Astrocyte (in vitro differentiated cells and primary cell): ENCODE measurements at regions not wholly inside any gene's neighbourhood (a gene's known extent, or its start where the extent isn't known, plus 50 kb on each side); places are given as distances from the start of the nearest gene placed in this dataset.

Experiments
- DNase-seq: peaks from one replicate; pipeline ENCODE4 v3.0.0-alpha.2; 2010; ENCODE audit warnings: low read depth
- FAIRE-seq: peaks from 2 replicates; lab custom pipeline; 2011; peaks lifted over from hg19 to GRCh38; lab: Jason Lieb, UNC
- H2AFZ ChIP-seq: 2 replicates; pipeline ENCODE4 v1.6.0; 2012; ENCODE audit warnings: low read depth, low read length, inconsistent platforms
- H3K27ac ChIP-seq: 2 replicates; pipeline ENCODE4 v1.5.1; 2011; ENCODE audit warnings: low read depth, low read length, inconsistent platforms
- H3K27me3 ChIP-seq: 2 replicates; pipeline ENCODE4 v1.6.0; 2011; ENCODE audit warnings: low read length, inconsistent platforms; ENCODE audit not compliant: insufficient read depth
- H3K36me3 ChIP-seq: 2 replicates; pipeline ENCODE4 v1.5.1; 2011; ENCODE audit warnings: low read length, inconsistent platforms; ENCODE audit not compliant: insufficient read depth
- H3K4me1 ChIP-seq: 2 replicates; pipeline ENCODE4 v1.5.1; 2011; ENCODE audit warnings: low read length, inconsistent platforms; ENCODE audit not compliant: insufficient read depth
- H3K4me2 ChIP-seq: 2 replicates; pipeline ENCODE4 v1.6.0; 2012; ENCODE audit warnings: low read length, inconsistent platforms
- H3K4me3 ChIP-seq: 2 replicates; pipeline ENCODE4 v1.5.1; 2011; ENCODE audit warnings: low read depth, mild to moderate bottlenecking, low read length, inconsistent platforms; ENCODE audit not compliant: insufficient read depth
- H3K79me2 ChIP-seq: 2 replicates; pipeline ENCODE4 v1.6.0; 2012; ENCODE audit warnings: mild to moderate bottlenecking, low read length, inconsistent platforms; ENCODE audit not compliant: insufficient read depth
- H3K9ac ChIP-seq: 2 replicates; pipeline ENCODE4 v1.6.0; 2012; ENCODE audit warnings: mild to moderate bottlenecking, low read length, inconsistent platforms
- H3K9me3 ChIP-seq: 2 replicates; pipeline ENCODE4 v1.5.1; 2012; ENCODE audit warnings: low read depth, mild to moderate bottlenecking, low read length, inconsistent platforms; ENCODE audit not compliant: insufficient read depth
- H4K20me1 ChIP-seq: 2 replicates; pipeline ENCODE4 v1.6.0; 2012; ENCODE audit warnings: low read length, inconsistent platforms; ENCODE audit not compliant: insufficient read depth
- H3K27ac Mint-ChIP-seq: one replicate; pipeline ENCODE4 v1.8.0; 2021; ENCODE audit warnings: mild to moderate bottlenecking, mixed read lengths; ENCODE audit not compliant: unreplicated experiment
- H3K27me3 Mint-ChIP-seq: one replicate; pipeline ENCODE4 v1.8.0; 2021; ENCODE audit warnings: low read depth, mixed read lengths; ENCODE audit not compliant: unreplicated experiment
- H3K36me3 Mint-ChIP-seq: one replicate; pipeline ENCODE4 v1.8.0; 2021; ENCODE audit warnings: low read depth, mixed read lengths; ENCODE audit not compliant: unreplicated experiment
- H3K4me1 Mint-ChIP-seq: one replicate; pipeline ENCODE4 v1.8.0; 2021; ENCODE audit warnings: low read depth, mixed read lengths; ENCODE audit not compliant: unreplicated experiment
- H3K4me3 Mint-ChIP-seq: one replicate; pipeline ENCODE4 v1.8.0; 2021; ENCODE audit warnings: mild to moderate bottlenecking, moderate library complexity, mixed read lengths; ENCODE audit not compliant: unreplicated experiment
- H3K9me3 Mint-ChIP-seq: one replicate; pipeline ENCODE4 v1.8.0; 2021; ENCODE audit warnings: mild to moderate bottlenecking, mixed read lengths; ENCODE audit not compliant: unreplicated experiment
- CTCF ChIP-seq: IDR thresholded peaks from 2 replicates; pipeline ENCODE4 v1.5.1; 2011; ENCODE audit warnings: low read depth, mild to moderate bottlenecking, inconsistent platforms, low read length, moderate library complexity; ENCODE audit not compliant: insufficient read depth
- EZH2 ChIP-seq: IDR thresholded peaks from 2 replicates; pipeline ENCODE4 v1.6.1; 2012; ENCODE audit warnings: mild to moderate bottlenecking, low read length, inconsistent platforms; ENCODE audit not compliant: insufficient read depth

DNA sequence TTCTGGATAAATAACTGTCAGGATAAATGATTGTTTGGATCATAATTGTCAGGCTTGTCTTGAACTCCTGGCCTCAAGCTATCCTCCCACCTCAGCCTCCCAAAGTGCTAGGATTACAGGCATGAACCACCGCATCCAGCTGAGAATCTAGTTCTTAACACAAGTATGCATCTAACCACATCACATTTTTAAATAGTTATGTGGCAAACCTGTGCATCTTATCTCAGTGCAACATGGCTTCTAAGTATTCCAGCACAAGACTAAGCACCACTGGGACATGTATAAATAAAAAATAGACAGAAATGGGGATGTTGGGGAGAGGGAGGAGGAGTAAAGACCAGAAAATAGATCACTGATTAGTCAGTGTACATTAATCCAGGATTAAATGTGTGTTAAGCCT lies 74.7 kb upstream of the TBL1X start:
- no peak for TF ChIP-seq CTCF
- no peaks in the 10 kb centered on the region for H3K9me3 Mint-ChIP-seq
- Histone ChIP-seq H3K4me2 (no peak overlapping the region), H3K4me1 (peaks cover 3% of the 10 kb centered on the region), H3K4me3 (no peak overlapping the region), H3K27ac (no peak overlapping the region), H4K20me1 (no peaks in the 10 kb centered on the region), H3K36me3 (no peaks in the 10 kb centered on the region), H3K79me2 (no peaks in the 10 kb centered on the region), H3K9ac (no peak overlapping the region), H3K27me3 (no peaks in the 10 kb centered on the region), H3K9me3 (no peaks in the 10 kb centered on the region), H2AFZ (no peak overlapping the region)
- no peaks in the 10 kb centered on the region for H3K36me3 Mint-ChIP-seq
- H3K4me3 Mint-ChIP-seq, result no peak overlapping the region
- DNase-seq (peak; percentile 69), FAIRE-seq (no peak)
- no peaks in the 10 kb centered on the region for H3K27me3 Mint-ChIP-seq
- no peak overlapping the region for H3K27ac Mint-ChIP-seq
- H3K4me1 Mint-ChIP-seq, result no peaks in the 10 kb centered on the region

DNA sequence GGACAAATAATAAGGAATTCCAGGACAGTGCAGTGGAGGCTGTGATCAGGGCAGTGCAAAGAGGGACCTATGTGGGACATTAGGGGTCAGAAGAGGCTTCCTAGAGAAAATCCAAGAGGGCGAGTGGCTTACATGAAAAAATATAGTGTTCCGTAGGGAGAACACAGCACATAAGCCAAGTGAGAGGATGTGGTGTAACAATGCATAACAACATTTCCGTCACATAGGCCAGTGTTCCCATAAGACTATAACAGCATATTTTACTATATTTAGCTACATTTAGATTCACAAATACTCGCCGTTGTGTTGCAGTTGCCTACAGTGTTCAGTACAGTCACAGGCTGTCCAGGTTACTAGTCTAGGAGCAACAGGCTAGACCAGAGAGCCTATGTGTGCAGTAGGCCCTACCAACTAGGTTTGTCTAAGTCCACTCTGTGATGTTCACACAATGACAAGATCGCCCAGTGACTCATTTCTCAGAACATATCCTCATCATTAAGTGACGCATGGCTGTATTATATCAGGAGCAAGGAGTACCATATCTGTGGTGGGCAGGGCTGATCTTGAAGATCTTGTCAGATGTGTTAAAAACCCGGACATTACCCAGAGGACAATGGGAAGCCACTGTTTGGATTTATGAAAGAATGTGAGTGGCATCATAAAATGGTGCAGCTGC lies 74.0 kb upstream of the TBL1X start:
- DNase-seq (no peak), FAIRE-seq (peak; percentile 54)
- Histone ChIP-seq H2AFZ (no peak overlapping the region), H3K36me3 (no peaks in the 10 kb centered on the region), H4K20me1 (no peaks in the 10 kb centered on the region), H3K9me3 (no peaks in the 10 kb centered on the region), H3K79me2 (no peaks in the 10 kb centered on the region), H3K27ac (no peak overlapping the region), H3K4me3 (no peak overlapping the region), H3K4me1 (peaks cover 3% of the 10 kb centered on the region), H3K27me3 (no peaks in the 10 kb centered on the region), H3K4me2 (no peak overlapping the region), H3K9ac (no peak overlapping the region)
- Mint-ChIP-seq H3K27ac (no peak overlapping the region), H3K27me3 (no peaks in the 10 kb centered on the region), H3K9me3 (no peaks in the 10 kb centered on the region), H3K4me1 (no peaks in the 10 kb centered on the region), H3K4me3 (no peak overlapping the region), H3K36me3 (no peaks in the 10 kb centered on the region)
- no peak for TF ChIP-seq CTCF
- no peak for TF ChIP-seq EZH2

GRCh38 chrX:9392445-9392844 lies 72.4 kb upstream of the TBL1X start:
- H3K4me1 ChIP-seq, result peaks cover 3% of the 10 kb centered on the region
- Mint-ChIP-seq H3K4me3 (no peak overlapping the region), H3K27me3 (no peaks in the 10 kb centered on the region), H3K9me3 (no peaks in the 10 kb centered on the region), H3K4me1 (peaks cover 4% of the 10 kb centered on the region), H3K27ac (no peak overlapping the region), H3K36me3 (no peaks in the 10 kb centered on the region)
- no peaks in the 10 kb centered on the region for H3K9me3 ChIP-seq
- no peaks in the 10 kb centered on the region for H4K20me1 ChIP-seq
- H3K4me3 ChIP-seq, result no peak overlapping the region
- no peaks in the 10 kb centered on the region for H3K27me3 ChIP-seq
- DNase-seq (peak; percentile 29), FAIRE-seq (no peak)
- H3K4me2 ChIP-seq, result no peak overlapping the region
- no peak overlapping the region for H3K27ac ChIP-seq
- no peak overlapping the region for H2AFZ ChIP-seq
- H3K9ac ChIP-seq, result no peak overlapping the region
- no peaks in the 10 kb centered on the region for H3K79me2 ChIP-seq
- TF ChIP-seq CTCF (no peak), EZH2 (no peak)
- no peaks in the 10 kb centered on the region for H3K36me3 ChIP-seq
